Bronchial epithelial cell (primary cell): ENCODE measurements at regions not wholly inside any gene's neighbourhood (a gene's known extent, or its start where the extent isn't known, plus 50 kb on each side); places are given as distances from the start of the nearest gene placed in this dataset.
"Not testable (repeated sequence)": the region's sequence is repeated elsewhere in the genome, so short reads cannot be mapped to it uniquely, and the experiment has no call there.

Experiments used
- DNase-seq: peaks from one replicate; pipeline ENCODE4 v3.0.0-alpha.2; 2010; ENCODE audit warnings: low read depth
- FAIRE-seq: peaks from 2 replicates; lab custom pipeline; 2011; peaks lifted over from hg19 to GRCh38; lab: Jason Lieb, UNC
- H3K27me3 ChIP-seq: 2 replicates; pipeline ENCODE4 v1.5.1; 2011; ENCODE audit warnings: low read length; ENCODE audit not compliant: control insufficient read depth, insufficient read depth
- H3K36me3 ChIP-seq: 2 replicates; pipeline ENCODE4 v1.5.1; 2011; ENCODE audit warnings: low read length; ENCODE audit not compliant: control insufficient read depth, insufficient read depth
- H3K4me3 ChIP-seq: 2 replicates; pipeline ENCODE4 v1.5.1; 2011; ENCODE audit warnings: mild to moderate bottlenecking, low read depth, low read length, control low read depth
- CTCF ChIP-seq: IDR thresholded peaks from 2 replicates; pipeline ENCODE4 v1.5.1; 2011; ENCODE audit warnings: mild to moderate bottlenecking, moderate library complexity, low read length, control low read depth, inconsistent platforms; ENCODE audit not compliant: insufficient read depth, severe bottlenecking

GRCh38 chr6:81938014-81938856 is 185.8 kb upstream of the TENT5A start:
- DNase-seq, result peak; percentile 100
- FAIRE-seq, result peak; percentile 96

GRCh38 chr6:81937296-81937937 is 184.9 kb upstream of the TENT5A start:
- peak; percentile 80 for DNase-seq
- no peak for TF ChIP-seq CTCF
- FAIRE-seq, result no peak

More at GRCh38 chr6:81938014-81938856, 185.8 kb upstream of the TENT5A start:
- Histone ChIP-seq H3K36me3 (no peaks in the 10 kb centered on the region), H3K27me3 (no peaks in the 10 kb centered on the region), H3K4me3 (peak overlapping the region; percentile 4)
- no peak for TF ChIP-seq CTCF

GRCh38 chr6:81934936-81935335 is 182.5 kb upstream of the TENT5A start:
- no peak overlapping the region for H3K4me3 ChIP-seq
- no peak for TF ChIP-seq CTCF
- FAIRE-seq (no peak), DNase-seq (no peak)
- no peaks in the 10 kb centered on the region for H3K27me3 ChIP-seq
- no peaks in the 10 kb centered on the region for H3K36me3 ChIP-seq

More at GRCh38 chr6:81937296-81937937, 184.9 kb upstream of the TENT5A start:
- Histone ChIP-seq H3K27me3 (no peaks in the 10 kb centered on the region), H3K36me3 (no peaks in the 10 kb centered on the region), H3K4me3 (no peak overlapping the region)

- no peak for TF ChIP-seq CTCF
- FAIRE-seq (no peak), DNase-seq (peak; percentile 49)
- no peaks in the 10 kb centered on the region for H3K36me3 ChIP-seq
- no peaks in the 10 kb centered on the region for H3K27me3 ChIP-seq
- no peak overlapping the region for H3K4me3 ChIP-seq
Observed at GRCh38 chr6:81933608-81934051, 181.1 kb upstream of the TENT5A start.

GRCh38 chr6:81933089-81933488 is 180.6 kb upstream of the TENT5A start:
- DNase-seq, result no peak
- no peak overlapping the region for H3K4me3 ChIP-seq
- no peak for TF ChIP-seq CTCF
- no peak for FAIRE-seq
- H3K27me3 ChIP-seq, result no peaks in the 10 kb centered on the region
- H3K36me3 ChIP-seq, result no peaks in the 10 kb centered on the region

- FAIRE-seq, DNase-seq, H3K27me3 ChIP-seq, H3K4me3 ChIP-seq, H3K36me3 ChIP-seq: not testable (repeated sequence)
Observed at GRCh38 chr6:81932448-81932847, 180.0 kb upstream of the TENT5A start.
